GM23338 (cell line): ENCODE measurements at regions not wholly inside any gene's neighbourhood (a gene's known extent, or its start where the extent isn't known, plus 50 kb on each side); places are given as distances from the start of the nearest gene placed in this dataset.

Experiments
- ATAC-seq: fragments of 200-7000 bp; cut with Tn5 transposase; 3 replicates; pipeline ENCODE4 v1.9.1; 2020
- DNase-seq: peaks from one replicate; pipeline ENCODE4 v3.0.0-alpha.2; 2015; ENCODE audit warnings: low spot score
- H2AFZ ChIP-seq: fragments of 200-600 bp; sonication (generic); 2 replicates; pipeline ENCODE4 v1.8.0; 2016; ENCODE audit warnings: antibody characterized with exemption, mild to moderate bottlenecking, moderate library complexity
- H3F3A ChIP-seq: fragments of 200-600 bp; sonication (generic); replicated peaks from 2 replicates; pipeline ENCODE4 v1.8.0; 2017; ENCODE audit warnings: antibody characterized with exemption, mixed run types, low read depth
- H3K27ac ChIP-seq: fragments of 200-600 bp; sonication (generic); 2 replicates; pipeline ENCODE4 v1.6.1; 2016; ENCODE audit warnings: low read depth
- H3K27me3 ChIP-seq: fragments of 200-600 bp; sonication (generic); 2 replicates; pipeline ENCODE4 v1.8.0; 2016; ENCODE audit warnings: mild to moderate bottlenecking, mixed run types, moderate library complexity; ENCODE audit not compliant: insufficient read depth
- H3K36me3 ChIP-seq: fragments of 200-600 bp; sonication (generic); 2 replicates; pipeline ENCODE4 v1.8.0; 2016; ENCODE audit warnings: mild to moderate bottlenecking; ENCODE audit not compliant: insufficient read depth
- H3K4me1 ChIP-seq: fragments of 200-600 bp; sonication (generic); 2 replicates; pipeline ENCODE4 v1.8.0; 2016; ENCODE audit warnings: mild to moderate bottlenecking, moderate library complexity; ENCODE audit not compliant: insufficient read depth
- H3K4me2 ChIP-seq: fragments of 200-600 bp; sonication (generic); 2 replicates; pipeline ENCODE4 v1.7.1; 2017; ENCODE audit warnings: mixed run types
- H3K4me3 ChIP-seq: fragments of 200-600 bp; sonication (generic); 2 replicates; pipeline ENCODE4 v1.6.1; 2016; ENCODE audit warnings: mixed run types
- H3K79me2 ChIP-seq: fragments of 200-600 bp; sonication (generic); replicated peaks from 2 replicates; pipeline ENCODE4 v1.8.0; 2017; ENCODE audit warnings: mild to moderate bottlenecking; ENCODE audit not compliant: insufficient read depth
- H3K9me2 ChIP-seq: fragments of 200-600 bp; sonication (generic); 2 replicates; pipeline ENCODE4 v1.8.0; 2017; ENCODE audit not compliant: insufficient read depth
- H4K20me1 ChIP-seq: fragments of 200-600 bp; sonication (generic); replicated peaks from 2 replicates; pipeline ENCODE4 v1.8.0; 2017; ENCODE audit warnings: mild to moderate bottlenecking; ENCODE audit not compliant: insufficient read depth
- H3K27ac Mint-ChIP-seq: 2 replicates; pipeline ENCODE4 v1.8.0; 2020; ENCODE audit warnings: inconsistent platforms, mild to moderate bottlenecking, moderate library complexity, mixed read lengths
- H3K27me3 Mint-ChIP-seq: 3 replicates; pipeline ENCODE4 v1.8.0; 2022; ENCODE audit warnings: low read depth, mild to moderate bottlenecking, moderate library complexity, mixed read lengths, inconsistent platforms; ENCODE audit not compliant: insufficient read depth, poor library complexity
- H3K36me3 Mint-ChIP-seq: 3 replicates; pipeline ENCODE4 v1.8.0; 2021; ENCODE audit warnings: low read depth, mild to moderate bottlenecking, inconsistent platforms, moderate library complexity, mixed read lengths
- H3K4me1 Mint-ChIP-seq: 3 replicates; pipeline ENCODE4 v1.8.0; 2020; ENCODE audit warnings: mild to moderate bottlenecking, inconsistent platforms, mixed read lengths
- H3K4me3 Mint-ChIP-seq: 3 replicates; pipeline ENCODE4 v1.8.0; 2021; ENCODE audit warnings: moderate library complexity, mild to moderate bottlenecking, inconsistent platforms, mixed read lengths
- H3K9me3 Mint-ChIP-seq: 3 replicates; pipeline ENCODE4 v1.8.0; 2020; ENCODE audit warnings: moderate library complexity, mild to moderate bottlenecking, inconsistent platforms, mixed read lengths
- CTCF ChIP-seq, 2 experiments: fragments of 200-600 bp in 1 of 2; sonication (generic) in 1 of 2; conservative IDR thresholded peaks; 2 replicates each; pipeline versions ENCODE4 v1.5.1 to v1.6.1; 2016 to 2017; ENCODE audit warnings: antibody characterized with exemption in 2 of 2, low read depth in 2 of 2, mild to moderate bottlenecking in 2 of 2, moderate library complexity in 1 of 2
- EZH2 ChIP-seq: fragments of 200-600 bp; sonication (generic); IDR thresholded peaks from one replicate; pipeline ENCODE4 v1.8.0; 2017; ENCODE audit warnings: antibody characterized with exemption, mild to moderate bottlenecking, low read depth; ENCODE audit not compliant: unreplicated experiment
- JUNB ChIP-seq: IDR thresholded peaks from one replicate; pipeline ENCODE4 v1.6.1; 2016; ENCODE audit warnings: antibody characterized with exemption; ENCODE audit not compliant: unreplicated experiment
- NANOG ChIP-seq: IDR thresholded peaks from 2 replicates; pipeline ENCODE4 v1.6.1; 2016; ENCODE audit warnings: antibody characterized with exemption, borderline replicate concordance
- ZNF114 ChIP-seq: fragments of 250-450 bp; sonication (Bioruptor Pico); IDR thresholded peaks from 2 replicates; pipeline ENCODE4 v1.5.0; 2020; ENCODE audit warnings: mild to moderate bottlenecking, moderate library complexity
- ZNF331 ChIP-seq: fragments of 250-450 bp; sonication (Bioruptor Pico); IDR thresholded peaks from 2 replicates; pipeline ENCODE4 v1.5.0; 2020; ENCODE audit warnings: low read depth, mild to moderate bottlenecking, moderate library complexity
- TF ChIP-seq, protein P1 (sequence below): IDR thresholded peaks from 2 replicates; pipeline ENCODE4 v1.6.1; 2016; ENCODE audit warnings: antibody characterized with exemption
- TF ChIP-seq, protein P2 (sequence below): fragments of 250-450 bp; sonication (Bioruptor Pico); IDR thresholded peaks from 2 replicates; pipeline ENCODE4 v1.5.0; 2020; ENCODE audit warnings: mild to moderate bottlenecking, moderate library complexity

GRCh38 chrX:44470816-44471215, 71.8 kb downstream of the FUNDC1 start:
- no peaks in the 10 kb centered on the region for H3K4me1 ChIP-seq
- peaks cover 3% of the 10 kb centered on the region; the same call in 2 of the 3 replicates for H3K9me3 Mint-ChIP-seq
- H3K9me2 ChIP-seq: no peaks in the 10 kb centered on the region
- H3K36me3 Mint-ChIP-seq: no peaks in the 10 kb centered on the region
- H3F3A ChIP-seq: no peaks in the 10 kb centered on the region
- no peak overlapping the region for H3K4me3 Mint-ChIP-seq
- TF ChIP-seq EZH2: no peak
- TF ChIP-seq JUNB: no peak
- TF ChIP-seq, protein P1, sequence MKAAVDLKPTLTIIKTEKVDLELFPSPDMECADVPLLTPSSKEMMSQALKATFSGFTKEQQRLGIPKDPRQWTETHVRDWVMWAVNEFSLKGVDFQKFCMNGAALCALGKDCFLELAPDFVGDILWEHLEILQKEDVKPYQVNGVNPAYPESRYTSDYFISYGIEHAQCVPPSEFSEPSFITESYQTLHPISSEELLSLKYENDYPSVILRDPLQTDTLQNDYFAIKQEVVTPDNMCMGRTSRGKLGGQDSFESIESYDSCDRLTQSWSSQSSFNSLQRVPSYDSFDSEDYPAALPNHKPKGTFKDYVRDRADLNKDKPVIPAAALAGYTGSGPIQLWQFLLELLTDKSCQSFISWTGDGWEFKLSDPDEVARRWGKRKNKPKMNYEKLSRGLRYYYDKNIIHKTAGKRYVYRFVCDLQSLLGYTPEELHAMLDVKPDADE: no peak
- no peak for TF ChIP-seq CTCF (conservative IDR thresholded peaks at IDR 0.05; ENCODE audit: low read depth in 2 of 2)
- TF ChIP-seq NANOG: no peak
- TF ChIP-seq, protein P2, sequence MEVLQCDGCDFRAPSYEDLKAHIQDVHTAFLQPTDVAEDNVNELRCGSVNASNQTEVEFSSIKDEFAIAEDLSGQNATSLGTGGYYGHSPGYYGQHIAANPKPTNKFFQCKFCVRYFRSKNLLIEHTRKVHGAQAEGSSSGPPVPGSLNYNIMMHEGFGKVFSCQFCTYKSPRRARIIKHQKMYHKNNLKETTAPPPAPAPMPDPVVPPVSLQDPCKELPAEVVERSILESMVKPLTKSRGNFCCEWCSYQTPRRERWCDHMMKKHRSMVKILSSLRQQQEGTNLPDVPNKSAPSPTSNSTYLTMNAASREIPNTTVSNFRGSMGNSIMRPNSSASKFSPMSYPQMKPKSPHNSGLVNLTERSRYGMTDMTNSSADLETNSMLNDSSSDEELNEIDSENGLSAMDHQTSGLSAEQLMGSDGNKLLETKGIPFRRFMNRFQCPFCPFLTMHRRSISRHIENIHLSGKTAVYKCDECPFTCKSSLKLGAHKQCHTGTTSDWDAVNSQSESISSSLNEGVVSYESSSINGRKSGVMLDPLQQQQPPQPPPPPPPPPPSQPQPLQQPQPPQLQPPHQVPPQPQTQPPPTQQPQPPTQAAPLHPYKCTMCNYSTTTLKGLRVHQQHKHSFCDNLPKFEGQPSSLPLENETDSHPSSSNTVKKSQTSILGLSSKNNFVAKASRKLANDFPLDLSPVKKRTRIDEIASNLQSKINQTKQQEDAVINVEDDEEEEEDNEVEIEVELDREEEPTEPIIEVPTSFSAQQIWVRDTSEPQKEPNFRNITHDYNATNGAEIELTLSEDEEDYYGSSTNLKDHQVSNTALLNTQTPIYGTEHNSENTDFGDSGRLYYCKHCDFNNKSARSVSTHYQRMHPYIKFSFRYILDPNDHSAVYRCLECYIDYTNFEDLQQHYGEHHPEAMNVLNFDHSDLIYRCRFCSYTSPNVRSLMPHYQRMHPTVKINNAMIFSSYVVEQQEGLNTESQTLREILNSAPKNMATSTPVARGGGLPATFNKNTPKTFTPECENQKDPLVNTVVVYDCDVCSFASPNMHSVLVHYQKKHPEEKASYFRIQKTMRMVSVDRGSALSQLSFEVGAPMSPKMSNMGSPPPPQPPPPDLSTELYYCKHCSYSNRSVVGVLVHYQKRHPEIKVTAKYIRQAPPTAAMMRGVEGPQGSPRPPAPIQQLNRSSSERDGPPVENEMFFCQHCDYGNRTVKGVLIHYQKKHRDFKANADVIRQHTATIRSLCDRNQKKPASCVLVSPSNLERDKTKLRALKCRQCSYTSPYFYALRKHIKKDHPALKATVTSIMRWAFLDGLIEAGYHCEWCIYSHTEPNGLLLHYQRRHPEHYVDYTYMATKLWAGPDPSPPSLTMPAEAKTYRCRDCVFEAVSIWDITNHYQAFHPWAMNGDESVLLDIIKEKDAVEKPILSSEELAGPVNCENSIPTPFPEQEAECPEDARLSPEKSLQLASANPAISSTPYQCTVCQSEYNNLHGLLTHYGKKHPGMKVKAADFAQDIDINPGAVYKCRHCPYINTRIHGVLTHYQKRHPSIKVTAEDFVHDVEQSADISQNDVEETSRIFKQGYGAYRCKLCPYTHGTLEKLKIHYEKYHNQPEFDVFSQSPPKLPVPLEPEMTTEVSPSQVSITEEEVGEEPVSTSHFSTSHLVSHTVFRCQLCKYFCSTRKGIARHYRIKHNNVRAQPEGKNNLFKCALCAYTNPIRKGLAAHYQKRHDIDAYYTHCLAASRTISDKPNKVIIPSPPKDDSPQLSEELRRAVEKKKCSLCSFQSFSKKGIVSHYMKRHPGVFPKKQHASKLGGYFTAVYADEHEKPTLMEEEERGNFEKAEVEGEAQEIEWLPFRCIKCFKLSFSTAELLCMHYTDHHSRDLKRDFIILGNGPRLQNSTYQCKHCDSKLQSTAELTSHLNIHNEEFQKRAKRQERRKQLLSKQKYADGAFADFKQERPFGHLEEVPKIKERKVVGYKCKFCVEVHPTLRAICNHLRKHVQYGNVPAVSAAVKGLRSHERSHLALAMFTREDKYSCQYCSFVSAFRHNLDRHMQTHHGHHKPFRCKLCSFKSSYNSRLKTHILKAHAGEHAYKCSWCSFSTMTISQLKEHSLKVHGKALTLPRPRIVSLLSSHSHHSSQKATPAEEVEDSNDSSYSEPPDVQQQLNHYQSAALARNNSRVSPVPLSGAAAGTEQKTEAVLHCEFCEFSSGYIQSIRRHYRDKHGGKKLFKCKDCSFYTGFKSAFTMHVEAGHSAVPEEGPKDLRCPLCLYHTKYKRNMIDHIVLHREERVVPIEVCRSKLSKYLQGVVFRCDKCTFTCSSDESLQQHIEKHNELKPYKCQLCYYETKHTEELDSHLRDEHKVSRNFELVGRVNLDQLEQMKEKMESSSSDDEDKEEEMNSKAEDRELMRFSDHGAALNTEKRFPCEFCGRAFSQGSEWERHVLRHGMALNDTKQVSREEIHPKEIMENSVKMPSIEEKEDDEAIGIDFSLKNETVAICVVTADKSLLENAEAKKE (CRISPR knock-in tag): no peak
- no peak for TF ChIP-seq ZNF331
- TF ChIP-seq ZNF114 (CRISPR knock-in tag): no peak
- DNase-seq (no peak), ATAC-seq (no peak)
- H4K20me1 ChIP-seq: no peaks in the 10 kb centered on the region
- no peaks in the 10 kb centered on the region for H3K27me3 ChIP-seq
- H3K27ac ChIP-seq: no peak overlapping the region
- peaks cover 6% of the 10 kb centered on the region for H3K4me1 Mint-ChIP-seq
- no peaks in the 10 kb centered on the region for H3K79me2 ChIP-seq
- H2AFZ ChIP-seq: no peak overlapping the region
- H3K36me3 ChIP-seq: no peaks in the 10 kb centered on the region
- no peaks in the 10 kb centered on the region for H3K27me3 Mint-ChIP-seq
- no peak overlapping the region; the same call in 1 of the 2 replicates for H3K27ac Mint-ChIP-seq
- H3K4me2 ChIP-seq: no peak overlapping the region
- H3K4me3 ChIP-seq: no peak overlapping the region
